K562 (cell line): ENCODE measurements at regions not wholly inside any gene's neighbourhood (a gene's known extent, or its start where the extent isn't known, plus 50 kb on each side); places are given as distances from the start of the nearest gene placed in this dataset.

Experiments
- ATAC-seq: fragments of 200-7000 bp; cut with Tn5 transposase; 3 replicates; pipeline ENCODE4 v1.9.1; 2020; ENCODE audit warnings: moderate library complexity
- BruUV-seq: library from RNA; stranded (reverse); fragments of 400-500 nt; replicated peaks from 2 replicates; lab custom pipeline; 2021; lab: Mats Ljungman, UMichigan
- CTCF ChIA-PET: fragments of 300-600 bp; formaldehyde crosslinking; extraction: SDS; loops from one replicate; lab custom pipeline; 2021; ENCODE audit warnings: low intra/inter-chr PET ratio; lab: Yijun Ruan, JAX
- POLR2A ChIA-PET: fragments of 300-600, 350-650 bp; sonication (Branson Sonifier 250); formaldehyde crosslinking; extraction: SDS; loops from one replicate; lab custom pipeline; 2021; ENCODE audit warnings: antibody characterized with exemption, inconsistent platforms; lab: Yijun Ruan, JAX
- DNase-seq, 4 experiments: peaks; one replicate each; pipeline versions ENCODE4 v3.0.0 to v3.0.0-alpha.2; 2011 to 2018; ENCODE audit warnings: low spot score in 3 of 4, mixed read lengths in 3 of 4; ENCODE audit errors: extremely low read depth in 1 of 4
- FAIRE-seq: peaks from 2 replicates; lab custom pipeline; 2011; peaks lifted over from hg19 to GRCh38; lab: Jason Lieb, UNC
- H2AFZ ChIP-seq: 2 replicates; pipeline ENCODE4 v1.6.0; 2011; ENCODE audit warnings: low read depth, low read length, control low read depth, inconsistent platforms
- H3K27ac ChIP-seq: fragments of 200-600 bp; 3 replicates; pipeline ENCODE4 v1.8.0; 2011; ENCODE audit warnings: low read depth, mild to moderate bottlenecking, control low read depth, inconsistent platforms, low read length, moderate library complexity, mixed read lengths; ENCODE audit errors: extremely low read depth
- H3K27me3 ChIP-seq, 2 experiments: fragments of 300-600 bp in 1 of 2; 2 replicates in 1 of 2; 3 replicates in 1 of 2; pipeline versions ENCODE4 v1.6.0 to v1.8.0; 2011; ENCODE audit warnings: inconsistent platforms in 2 of 2, low read length in 2 of 2, mild to moderate bottlenecking in 1 of 2, mixed read lengths in 1 of 2, moderate library complexity in 1 of 2; ENCODE audit not compliant: control insufficient read depth in 2 of 2, insufficient read depth in 2 of 2
- H3K36me3 ChIP-seq: fragments of 300-600 bp; 3 replicates; pipeline ENCODE4 v1.8.0; 2011; ENCODE audit warnings: mild to moderate bottlenecking, low read length, inconsistent platforms; ENCODE audit not compliant: control insufficient read depth, insufficient read depth
- H3K4me1 ChIP-seq, 2 experiments: fragments of 200-600 bp in 1 of 2; replicated peaks in 1 of 2; 2 replicates in 1 of 2; 3 replicates in 1 of 2; pipeline versions ENCODE4 v1.5.1 to v1.8.0; 2011; ENCODE audit warnings: inconsistent platforms in 2 of 2, low read length in 2 of 2, mild to moderate bottlenecking in 1 of 2, mixed read lengths in 1 of 2, moderate library complexity in 1 of 2; ENCODE audit not compliant: control insufficient read depth in 2 of 2, insufficient read depth in 2 of 2
- H3K4me2 ChIP-seq: 2 replicates; pipeline ENCODE4 v1.6.1; 2011; ENCODE audit warnings: low read length, control low read depth, inconsistent platforms, mixed read lengths; ENCODE audit not compliant: insufficient read depth
- H3K4me3 ChIP-seq: fragments of 200-600 bp; sonication (generic), shearing (Covaris generic); 2 replicates; pipeline ENCODE4 v1.5.1; 2016; ENCODE audit warnings: control low read depth, inconsistent platforms
- H3K79me2 ChIP-seq: fragments of 200-600 bp; 3 replicates; pipeline ENCODE4 v1.8.0; 2011; ENCODE audit warnings: low read length, inconsistent platforms; ENCODE audit not compliant: control insufficient read depth, insufficient read depth
- H3K9ac ChIP-seq, 2 experiments: 2 replicates each; pipeline versions ENCODE4 v1.6.0 to v1.6.1; 2011; ENCODE audit warnings: low read depth in 2 of 2, low read length in 2 of 2, control low read depth in 1 of 2, inconsistent platforms in 1 of 2, mild to moderate bottlenecking in 1 of 2, mixed read lengths in 1 of 2; ENCODE audit not compliant: insufficient read depth in 1 of 2
- H3K9me1 ChIP-seq: one replicate; pipeline ENCODE4 v1.6.0; 2011; ENCODE audit warnings: inconsistent platforms, mild to moderate bottlenecking, low read length, moderate library complexity; ENCODE audit not compliant: control insufficient read depth, insufficient read depth
- H3K9me3 ChIP-seq: replicated peaks from 2 replicates; pipeline ENCODE4 v1.5.1; 2011; ENCODE audit warnings: low read depth, low read length, inconsistent platforms; ENCODE audit not compliant: control insufficient read depth, insufficient read depth
- H4K20me1 ChIP-seq: replicated peaks from 2 replicates; pipeline ENCODE4 v1.6.1; 2011; ENCODE audit warnings: low read length, inconsistent platforms, mixed read lengths; ENCODE audit not compliant: control insufficient read depth, insufficient read depth
- BMI1 ChIP-seq: fragments of 150-350 bp; IDR thresholded peaks from 2 replicates; pipeline ENCODE4 v1.6.1; 2014; ENCODE audit warnings: low read length
- CHD1 ChIP-seq: fragments of 200-600 bp; sonication (generic); IDR thresholded peaks from one replicate; pipeline ENCODE4 v1.6.1; 2012; ENCODE audit warnings: mild to moderate bottlenecking, moderate library complexity, low read length, inconsistent platforms
- E2F6 ChIP-seq, 2 experiments: IDR thresholded peaks; 2 replicates each; pipeline ENCODE4 v1.6.1; 2011; ENCODE audit warnings: borderline replicate concordance in 1 of 2, control low read depth in 1 of 2, low read depth in 1 of 2, low read length in 1 of 2, mild to moderate bottlenecking in 1 of 2, mixed read lengths in 1 of 2, moderate library complexity in 1 of 2; ENCODE audit not compliant: insufficient read depth in 1 of 2, insufficient read length in 1 of 2, poor library complexity in 1 of 2, severe bottlenecking in 1 of 2; ENCODE audit errors: extremely low read depth in 1 of 2
- KHSRP ChIP-seq: fragments of 450-650 bp; IDR thresholded peaks from 2 replicates; pipeline ENCODE4 v1.6.1; 2017
- KLF13 ChIP-seq: fragments of 450-650 bp; IDR thresholded peaks from 2 replicates; pipeline ENCODE4 v1.6.1; 2016; ENCODE audit warnings: missing genetic modification characterization, low read depth, mild to moderate bottlenecking, missing compliant biosample characterization, moderate library complexity, borderline replicate concordance
- POU5F1 ChIP-seq: fragments of 150-350 bp; IDR thresholded peaks from 2 replicates; pipeline ENCODE4 v1.6.1; 2014; ENCODE audit warnings: borderline replicate concordance, low read length, low read depth, mild to moderate bottlenecking; ENCODE audit not compliant: partially characterized antibody
- ZNF589 ChIP-seq: fragments of 200-800 bp; sonication (Bioruptor generic); IDR thresholded peaks from 2 replicates; pipeline ENCODE4 v1.6.1; 2016; ENCODE audit warnings: low read depth, missing genetic modification characterization, missing compliant biosample characterization
- ZNF780A ChIP-seq: fragments of 250-450 bp; sonication (Bioruptor Pico); IDR thresholded peaks from 2 replicates; pipeline ENCODE4 v1.5.0; 2021; ENCODE audit warnings: mild to moderate bottlenecking
- WGBS: fragments of 100-300 bp; shearing (Covaris generic); methylation state at CpG from one replicate; pipeline ENCODE4 v1.1.6; 2016; ENCODE audit warnings: low coverage, mixed read lengths; ENCODE audit not compliant: insufficient coverage; ENCODE audit errors: missing lambda C conversion rate; 5-methylcytosine and 5-hydroxymethylcytosine counted together
- in situ Hi-C: fragments of 300-500 bp; cut with MboI; formaldehyde crosslinking; loops from 4 replicates; pipeline ENCODE4 v1.15.0; 2018; ENCODE audit warnings: inconsistent platforms, mixed read lengths
- intact Hi-C: fragments of 100-400 bp; cut with micrococcal nuclease; formaldehyde crosslinking; loops from 2 replicates; pipeline ENCODE4 v1.14.2; 2022
- TF ChIP-seq, protein P1 (sequence below): fragments of 450-650 bp; formaldehyde crosslinking; IDR thresholded peaks from 2 replicates; pipeline ENCODE4 v1.4.0; 2020; ENCODE audit warnings: mild to moderate bottlenecking, moderate library complexity

DNA sequence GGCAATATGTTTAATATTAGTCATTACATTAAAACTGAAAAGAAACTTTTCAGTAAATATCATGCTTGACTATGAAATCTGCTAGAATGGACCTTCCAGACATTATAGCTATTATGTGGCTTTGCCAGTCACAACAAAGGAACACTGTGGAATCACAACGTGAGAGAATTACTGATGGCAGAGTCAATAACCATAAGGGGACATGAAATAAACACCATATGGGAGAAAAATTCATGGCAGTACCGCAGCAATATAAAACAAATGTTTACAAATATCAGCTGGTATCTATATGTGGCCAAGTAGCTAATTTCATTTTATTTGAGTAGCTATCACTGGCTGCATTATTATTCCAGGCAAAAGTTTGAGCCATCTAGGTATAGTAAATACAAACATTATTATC lies 1818.6 kb downstream of the PCDH9 start:
- no peak overlapping the region for H3K27ac ChIP-seq
- no peak overlapping the region for H2AFZ ChIP-seq
- ChIA-PET POLR2A (no interaction called here), CTCF (no interaction called here)
- no peaks in the 10 kb centered on the region for H3K27me3 ChIP-seq
- no peaks in the 10 kb centered on the region for H3K9me3 ChIP-seq
- no peak overlapping the region for H3K4me2 ChIP-seq
- ATAC-seq: no peak
- WGBS: 0% methylated on average over 2 of the region's 2 CpGs
- H3K4me3 ChIP-seq: no peak overlapping the region
- H3K4me1 ChIP-seq: no peaks in the 10 kb centered on the region
- DNase-seq: no peak
- H3K36me3 ChIP-seq: no peaks in the 10 kb centered on the region
- no peaks in the 10 kb centered on the region for H3K79me2 ChIP-seq
- no peak for TF ChIP-seq CHD1
- in situ Hi-C loops: no loop called here
- no peak overlapping the region for H3K9ac ChIP-seq
- FAIRE-seq: no peak
- H3K9me1 ChIP-seq: no peaks in the 10 kb centered on the region
- H4K20me1 ChIP-seq: no peaks in the 10 kb centered on the region
- intact Hi-C loops: no loop called here
- BruUV-seq: no TSS peak

DNA sequence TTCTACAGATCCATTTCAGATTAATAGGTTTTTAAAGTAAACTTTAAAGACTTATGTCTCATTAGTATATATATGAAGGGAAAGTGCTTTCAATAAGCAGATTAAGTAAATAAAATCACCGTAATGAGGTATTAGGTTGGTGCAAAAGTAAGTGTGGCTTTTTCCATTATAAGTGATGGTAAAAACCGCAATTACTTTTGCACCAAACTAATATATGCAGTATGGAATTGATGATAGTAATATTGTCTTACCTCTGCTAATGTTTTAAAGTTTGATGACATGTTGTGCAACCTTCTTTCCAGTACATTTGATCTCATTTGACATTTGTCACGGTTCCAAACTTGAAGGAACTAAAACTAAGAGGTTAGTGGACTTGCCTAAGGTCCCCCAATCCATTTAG lies 1819.3 kb downstream of the PCDH9 start:
- TF ChIP-seq, protein P1, sequence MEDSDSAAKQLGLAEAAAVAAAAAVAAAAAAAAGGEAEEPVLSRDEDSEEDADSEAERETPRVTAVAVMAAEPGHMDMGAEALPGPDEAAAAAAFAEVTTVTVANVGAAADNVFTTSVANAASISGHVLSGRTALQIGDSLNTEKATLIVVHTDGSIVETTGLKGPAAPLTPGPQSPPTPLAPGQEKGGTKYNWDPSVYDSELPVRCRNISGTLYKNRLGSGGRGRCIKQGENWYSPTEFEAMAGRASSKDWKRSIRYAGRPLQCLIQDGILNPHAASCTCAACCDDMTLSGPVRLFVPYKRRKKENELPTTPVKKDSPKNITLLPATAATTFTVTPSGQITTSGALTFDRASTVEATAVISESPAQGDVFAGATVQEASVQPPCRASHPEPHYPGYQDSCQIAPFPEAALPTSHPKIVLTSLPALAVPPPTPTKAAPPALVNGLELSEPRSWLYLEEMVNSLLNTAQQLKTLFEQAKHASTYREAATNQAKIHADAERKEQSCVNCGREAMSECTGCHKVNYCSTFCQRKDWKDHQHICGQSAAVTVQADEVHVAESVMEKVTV (CRISPR knock-in tag): no peak
- no peak for TF ChIP-seq KLF13
- no peak for TF ChIP-seq BMI1
- no peak for TF ChIP-seq ZNF780A (CRISPR knock-in tag)
- TF ChIP-seq KHSRP: no peak
- no peak for TF ChIP-seq POU5F1
- no peak for TF ChIP-seq E2F6 (IDR thresholded peaks at IDR 0.05; ENCODE audit: borderline replicate concordance in 1 of 2, extremely low read depth in 1 of 2, insufficient read depth in 1 of 2, insufficient read length in 1 of 2, low read depth in 1 of 2, low read length in 1 of 2, poor library complexity in 1 of 2, severe bottlenecking in 1 of 2)
- no peak for TF ChIP-seq ZNF589 (CRISPR knock-in tag)
- Histone ChIP-seq H3K4me2 (no peak overlapping the region), H3K9me1 (no peaks in the 10 kb centered on the region), H3K9me3 (no peaks in the 10 kb centered on the region), H3K79me2 (no peaks in the 10 kb centered on the region), H3K4me1 (no peaks in the 10 kb centered on the region), H3K27me3 (no peaks in the 10 kb centered on the region), H3K27ac (no peak overlapping the region), H3K9ac (no peak overlapping the region), H2AFZ (no peak overlapping the region), H3K36me3 (no peaks in the 10 kb centered on the region), H4K20me1 (no peaks in the 10 kb centered on the region), H3K4me3 (no peak overlapping the region)
- no peak for ATAC-seq
- BruUV-seq: no TSS peak
- POLR2A ChIA-PET: no interaction called here
- in situ Hi-C loops (no loop called here), intact Hi-C loops (no loop called here)
- CTCF ChIA-PET: no interaction called here
- WGBS: 3% methylated on average over 3 of the region's 3 CpGs
- no peak for FAIRE-seq
- DNase-seq: no peak
